Lung (tissue), 11 donors: ENCODE measurements at regions not wholly inside any gene's neighbourhood (a gene's known extent, or its start where the extent isn't known, plus 50 kb on each side); places are given as distances from the start of the nearest gene placed in this dataset.

Experiments used
- ATAC-seq: fragments of 200-7000 bp; cut with Tn5 transposase; one replicate; pipeline ENCODE4 v1.9.1; 2020; ENCODE audit warnings: moderate number of reproducible peaks; ENCODE audit not compliant: insufficient read depth, low FRiP score
- DNase-seq, 3 donors: peaks; one replicate each; pipeline ENCODE4 v3.0.0-alpha.2; 2013 to 2017
- H3K27ac ChIP-seq, 2 donors: one replicate each; pipeline ENCODE4 v1.5.1; 2013; ENCODE audit warnings: mild to moderate bottlenecking in 2 of 2, moderate library complexity in 2 of 2, control low read depth in 1 of 2, inconsistent platforms in 1 of 2, low read depth in 1 of 2, low read length in 1 of 2
- H3K27me3 ChIP-seq, 3 donors: one replicate each; pipeline ENCODE4 v1.5.1; 2013; ENCODE audit warnings: low read length in 2 of 3; ENCODE audit not compliant: control insufficient read depth in 3 of 3, insufficient read depth in 3 of 3
- H3K36me3 ChIP-seq, 4 donors: one replicate each; pipeline ENCODE4 v1.5.1; 2013; ENCODE audit warnings: low read length in 4 of 4, mild to moderate bottlenecking in 1 of 4, moderate library complexity in 1 of 4; ENCODE audit not compliant: control insufficient read depth in 4 of 4, insufficient read depth in 4 of 4
- H3K4me1 ChIP-seq, 5 donors: one replicate each; pipeline ENCODE4 v1.5.1; 2013; ENCODE audit warnings: low read length in 5 of 5, mild to moderate bottlenecking in 2 of 5, moderate library complexity in 1 of 5; ENCODE audit not compliant: control insufficient read depth in 5 of 5, insufficient read depth in 5 of 5
- H3K4me3 ChIP-seq: one replicate; pipeline ENCODE4 v1.5.1; 2013; ENCODE audit warnings: mild to moderate bottlenecking, control low read depth, moderate library complexity
- H3K9ac ChIP-seq, 2 donors: one replicate each; pipeline ENCODE4 v1.5.1; 2013; ENCODE audit warnings: low read length in 2 of 2, control low read depth in 1 of 2; ENCODE audit not compliant: insufficient read depth in 1 of 2
- H3K9me3 ChIP-seq, 4 donors: one replicate each; pipeline ENCODE4 v1.5.1; 2013; ENCODE audit warnings: low read length in 3 of 4, mild to moderate bottlenecking in 1 of 4, moderate library complexity in 1 of 4; ENCODE audit not compliant: control insufficient read depth in 4 of 4, insufficient read depth in 3 of 4
- CTCF ChIP-seq: IDR thresholded peaks from 2 replicates; pipeline ENCODE4 v1.5.1; 2012; ENCODE audit warnings: mild to moderate bottlenecking; ENCODE audit errors: control extremely low read depth, extremely low read depth
- WGBS, 2 donors: extraction: QIAGEN DNeasy Blood & Tissue Kit; methylation state at CpG; one replicate each; pipeline ENCODE4 v1.1.7; 2013; 5-methylcytosine and 5-hydroxymethylcytosine counted together
- donor health status: control.
- donor health status: control.
- donor health status: Bipolar disorder and iron deficiency.
- donor health status: healthy.
- donor health status: DM: yes; HTN: yes; CAD: no.

- no peaks in the 10 kb centered on the region for H3K36me3 ChIP-seq
- H3K4me3 ChIP-seq: no peak overlapping the region
- ATAC-seq (no peak), DNase-seq (peak in 1 of 3 donors; percentile 56)
- TF ChIP-seq CTCF: no peak
- no peak overlapping the region for H3K9ac ChIP-seq
- no peaks in the 10 kb centered on the region for H3K9me3 ChIP-seq
- no peak overlapping the region for H3K27ac ChIP-seq
- H3K4me1 ChIP-seq: peaks cover 0 to 6% (median under 1%) of the 10 kb centered on the region in 5 donors
- 71 to 75% methylated on average over 2 of the region's 2 CpGs for WGBS, 2 donors
- H3K27me3 ChIP-seq: no peaks in the 10 kb centered on the region
These were observed 235.0 kb upstream of the NT5C1B start for GRCh38 chr2:18824325-18824790.

GRCh38 chr2:18821431-18821830 lies 232.1 kb upstream of the NT5C1B start:
- no peak for ATAC-seq
- TF ChIP-seq CTCF: no peak
- no peak overlapping the region for H3K9ac ChIP-seq

GRCh38 chr2:18820966-18821365 lies 231.6 kb upstream of the NT5C1B start:
- TF ChIP-seq CTCF: no peak
- WGBS, 2 donors: 30 to 63% methylated on average over 1 of the region's 1 CpG
- peaks cover 0 to 5% (median 0%) of the 10 kb centered on the region in 5 donors for H3K4me1 ChIP-seq
- no peak overlapping the region for H3K27ac ChIP-seq
- H3K36me3 ChIP-seq: no peaks in the 10 kb centered on the region
- no peak overlapping the region for H3K4me3 ChIP-seq
- H3K9ac ChIP-seq: no peak overlapping the region
- ATAC-seq (no peak), DNase-seq (no peak)
- no peaks in the 10 kb centered on the region for H3K27me3 ChIP-seq
- no peaks in the 10 kb centered on the region for H3K9me3 ChIP-seq

More at GRCh38 chr2:18821431-18821830, 232.1 kb upstream of the NT5C1B start:
- peaks cover 0 to 5% (median 0%) of the 10 kb centered on the region in 5 donors for H3K4me1 ChIP-seq
- H3K27ac ChIP-seq: no peak overlapping the region
- no peaks in the 10 kb centered on the region for H3K9me3 ChIP-seq
- H3K36me3 ChIP-seq: no peaks in the 10 kb centered on the region
- no peak overlapping the region for H3K4me3 ChIP-seq
- DNase-seq: no peak
- 94 to 95% methylated on average over 1 of the region's 1 CpG for WGBS, 2 donors
- no peaks in the 10 kb centered on the region for H3K27me3 ChIP-seq

GRCh38 chr2:18819566-18819965 lies 230.2 kb upstream of the NT5C1B start:
- peaks cover 0 to 5% (median 0%) of the 10 kb centered on the region in 5 donors for H3K4me1 ChIP-seq

More at GRCh38 chr2:18819566-18819965, 230.2 kb upstream of the NT5C1B start:
- no peak overlapping the region for H3K9ac ChIP-seq
- 87 to 89% methylated on average over 2 of the region's 2 CpGs for WGBS, 2 donors
- DNase-seq (no peak), ATAC-seq (no peak)
- H3K27ac ChIP-seq: no peak overlapping the region
- no peaks in the 10 kb centered on the region for H3K27me3 ChIP-seq
- peaks cover 0 to 4% (median 0%) of the 10 kb centered on the region in 4 donors for H3K36me3 ChIP-seq
- H3K4me3 ChIP-seq: no peak overlapping the region
- TF ChIP-seq CTCF: no peak
- no peaks in the 10 kb centered on the region for H3K9me3 ChIP-seq
